CD4-positive, alpha-beta memory T cell (primary cell): ENCODE measurements at regions not wholly inside any gene's neighbourhood (a gene's known extent, or its start where the extent isn't known, plus 50 kb on each side); places are given as distances from the start of the nearest gene placed in this dataset.

Source experiments
- CTCF ChIA-PET: fragments of 350-600 bp; sonication (Branson Sonifier 250); formaldehyde crosslinking; loops from one replicate; lab custom pipeline; 2021; ENCODE audit warnings: inconsistent platforms; ENCODE audit not compliant: partially characterized antibody; lab: Charles Lee
- POLR2A ChIA-PET: fragments of 350-600 bp; sonication (Branson Sonifier 250); formaldehyde crosslinking; loops from one replicate; lab custom pipeline; 2021; ENCODE audit not compliant: partially characterized antibody; lab: Charles Lee
- DNase-seq, 5 donors: peaks; one replicate each; pipeline versions ENCODE4 v3.0.0 to v3.0.0-alpha.2; 2020 to 2022; ENCODE audit warnings: mixed read lengths in 1 of 5
- H3K27ac ChIP-seq: one replicate; pipeline ENCODE4 v1.7.0; 2013; ENCODE audit warnings: low read depth, low read length
- H3K27me3 ChIP-seq: 2 replicates; pipeline ENCODE4 v1.7.0; 2013; ENCODE audit warnings: mild to moderate bottlenecking, low read length, moderate library complexity; ENCODE audit not compliant: insufficient read depth
- H3K36me3 ChIP-seq: 2 replicates; pipeline ENCODE4 v1.7.0; 2013; ENCODE audit warnings: mild to moderate bottlenecking, low read length, moderate library complexity; ENCODE audit not compliant: insufficient read depth
- H3K4me1 ChIP-seq: 2 replicates; pipeline ENCODE4 v1.7.0; 2013; ENCODE audit warnings: mild to moderate bottlenecking, low read length, moderate library complexity; ENCODE audit not compliant: insufficient read depth
- H3K4me3 ChIP-seq, 2 donors: one replicate each; pipeline ENCODE4 v1.7.0; 2013; ENCODE audit warnings: low read length in 2 of 2, mild to moderate bottlenecking in 1 of 2
- H3K9me3 ChIP-seq, 2 donors: one replicate each; pipeline ENCODE4 v1.7.0; 2013; ENCODE audit warnings: low read length in 2 of 2, control low read depth in 1 of 2; ENCODE audit not compliant: control insufficient read depth in 1 of 2
- H3K27ac Mint-ChIP-seq, 7 donors: one replicate each; pipeline ENCODE4 v1.8.0; 2020 to 2021; ENCODE audit warnings: mixed read lengths in 7 of 7, mild to moderate bottlenecking in 6 of 7, inconsistent platforms in 3 of 7, moderate library complexity in 3 of 7
- H3K27me3 Mint-ChIP-seq, 2 donors: one replicate each; pipeline ENCODE4 v1.8.0; 2020 to 2021; ENCODE audit warnings: mixed read lengths in 2 of 2
- H3K36me3 Mint-ChIP-seq, 2 donors: one replicate each; pipeline ENCODE4 v1.8.0; 2020 to 2021; ENCODE audit warnings: mixed read lengths in 2 of 2, inconsistent platforms in 1 of 2, mild to moderate bottlenecking in 1 of 2
- H3K4me1 Mint-ChIP-seq, 4 donors: one replicate each; pipeline ENCODE4 v1.8.0; 2020 to 2021; ENCODE audit warnings: mixed read lengths in 4 of 4, mild to moderate bottlenecking in 1 of 4
- H3K4me3 Mint-ChIP-seq, 8 donors: one replicate each; pipeline ENCODE4 v1.8.0; 2020 to 2021; ENCODE audit warnings: mixed read lengths in 8 of 8, mild to moderate bottlenecking in 7 of 8, moderate library complexity in 6 of 8, inconsistent platforms in 3 of 8
- H3K9me3 Mint-ChIP-seq, 8 donors: one replicate each; pipeline ENCODE4 v1.8.0; 2020 to 2021; ENCODE audit warnings: mixed read lengths in 8 of 8, mild to moderate bottlenecking in 5 of 8, inconsistent platforms in 3 of 8, moderate library complexity in 1 of 8
- intact Hi-C: fragments of 100-400 bp; cut with micrococcal nuclease; formaldehyde crosslinking; loops from one replicate; pipeline ENCODE4 v1.15.1; 2023

- CTCF ChIA-PET: no interaction called here
- Mint-ChIP-seq H3K9me3 (peaks cover 0 to 4% (median 0%) of the 10 kb centered on the region in 8 donors), H3K4me3 (no peak overlapping the region)
Observed at GRCh38 chr16:55189224-55189623, 134.8 kb upstream of the IRX6 start.

GRCh38 chr16:55189682-55190636 lies 134.0 kb upstream of the IRX6 start:
- POLR2A ChIA-PET: no interaction called here
- CTCF ChIA-PET: no interaction called here
- H3K36me3 Mint-ChIP-seq: no peaks in the 10 kb centered on the region
- Histone ChIP-seq H3K27ac (no peak overlapping the region), H3K4me1 (no peaks in the 10 kb centered on the region), H3K36me3 (no peaks in the 10 kb centered on the region), H3K9me3 (no peaks in the 10 kb centered on the region), H3K4me3 (no peak overlapping the region), H3K27me3 (no peaks in the 10 kb centered on the region)
- H3K9me3 Mint-ChIP-seq: peaks cover 0 to 4% (median 0%) of the 10 kb centered on the region in 8 donors
- intact Hi-C loops: no loop called here
- no peaks in the 10 kb centered on the region for H3K4me1 Mint-ChIP-seq
- no peak overlapping the region for H3K27ac Mint-ChIP-seq
- no peak overlapping the region for H3K4me3 Mint-ChIP-seq
- peaks cover 2 to 4% of the 10 kb centered on the region in 2 donors for H3K27me3 Mint-ChIP-seq
- DNase-seq: no peak

More at GRCh38 chr16:55189224-55189623, 134.8 kb upstream of the IRX6 start:
- H3K27ac ChIP-seq: no peak overlapping the region
- H3K27ac Mint-ChIP-seq: no peak overlapping the region
- no peaks in the 10 kb centered on the region for H3K4me1 ChIP-seq
- no peak overlapping the region for H3K4me3 ChIP-seq
- peaks cover 4 to 8% of the 10 kb centered on the region in 2 donors for H3K27me3 Mint-ChIP-seq
- no peaks in the 10 kb centered on the region for H3K9me3 ChIP-seq
- intact Hi-C loops: no loop called here
- H3K36me3 ChIP-seq: no peaks in the 10 kb centered on the region
- no peaks in the 10 kb centered on the region for H3K27me3 ChIP-seq
- no peak for DNase-seq
- no peaks in the 10 kb centered on the region for H3K36me3 Mint-ChIP-seq
- no peaks in the 10 kb centered on the region for H3K4me1 Mint-ChIP-seq
- POLR2A ChIA-PET: no interaction called here

GRCh38 chr16:55192734-55193133 lies 131.3 kb upstream of the IRX6 start:
- POLR2A ChIA-PET: no interaction called here
- Histone ChIP-seq H3K27me3 (no peaks in the 10 kb centered on the region), H3K36me3 (no peaks in the 10 kb centered on the region), H3K27ac (no peak overlapping the region), H3K4me1 (no peaks in the 10 kb centered on the region), H3K4me3 (no peak overlapping the region), H3K9me3 (no peaks in the 10 kb centered on the region)
- H3K4me1 Mint-ChIP-seq: no peaks in the 10 kb centered on the region
- H3K4me3 Mint-ChIP-seq: no peak overlapping the region
- CTCF ChIA-PET: interaction anchor here (0.6 kb wide), 1 partner anchor 143 kb away, joined by 3 read pairs; no protein-coding TSS in a partner anchor
- intact Hi-C loops: no loop called here
- H3K9me3 Mint-ChIP-seq: peaks cover 0 to 4% (median 0%) of the 10 kb centered on the region in 8 donors
- peaks cover 2 to 6% of the 10 kb centered on the region in 2 donors for H3K27me3 Mint-ChIP-seq
- H3K27ac Mint-ChIP-seq: no peak overlapping the region
- DNase-seq: no peak
- no peaks in the 10 kb centered on the region for H3K36me3 Mint-ChIP-seq

- no peaks in the 10 kb centered on the region for H3K4me1 ChIP-seq
- Mint-ChIP-seq H3K4me3 (no peak overlapping the region), H3K27ac (no peak overlapping the region), H3K36me3 (no peaks in the 10 kb centered on the region), H3K4me1 (no peaks in the 10 kb centered on the region), H3K27me3 (peaks cover 5 to 7% of the 10 kb centered on the region in 2 donors), H3K9me3 (peaks cover 0 to 2% (median 0%) of the 10 kb centered on the region in 8 donors)
- no peak overlapping the region for H3K4me3 ChIP-seq
- intact Hi-C loops: no loop called here
- CTCF ChIA-PET: no interaction called here
- POLR2A ChIA-PET: no interaction called here
- no peak for DNase-seq
- H3K9me3 ChIP-seq: no peaks in the 10 kb centered on the region
- no peaks in the 10 kb centered on the region for H3K36me3 ChIP-seq
- no peaks in the 10 kb centered on the region for H3K27me3 ChIP-seq
- no peak overlapping the region for H3K27ac ChIP-seq
Observed at GRCh38 chr16:55203570-55203969, 120.4 kb upstream of the IRX6 start.

GRCh38 chr16:55204069-55204468 lies 119.9 kb upstream of the IRX6 start:
- no peaks in the 10 kb centered on the region for H3K36me3 Mint-ChIP-seq
- no peak for DNase-seq

GRCh38 chr16:55204923-55205322 lies 119.1 kb upstream of the IRX6 start:
- Histone ChIP-seq H3K36me3 (no peaks in the 10 kb centered on the region), H3K27me3 (no peaks in the 10 kb centered on the region), H3K27ac (no peak overlapping the region), H3K4me1 (no peaks in the 10 kb centered on the region), H3K9me3 (no peaks in the 10 kb centered on the region), H3K4me3 (no peak overlapping the region)
- Mint-ChIP-seq H3K27me3 (peaks cover 5 to 7% of the 10 kb centered on the region in 2 donors), H3K9me3 (no peaks in the 10 kb centered on the region), H3K27ac (no peak overlapping the region), H3K4me1 (no peaks in the 10 kb centered on the region), H3K4me3 (no peak overlapping the region), H3K36me3 (no peaks in the 10 kb centered on the region)
- CTCF ChIA-PET: no interaction called here
- POLR2A ChIA-PET: no interaction called here
- intact Hi-C loops: no loop called here
- DNase-seq: no peak

More at GRCh38 chr16:55204069-55204468, 119.9 kb upstream of the IRX6 start:
- Histone ChIP-seq H3K36me3 (no peaks in the 10 kb centered on the region), H3K27me3 (no peaks in the 10 kb centered on the region), H3K9me3 (no peaks in the 10 kb centered on the region), H3K4me3 (no peak overlapping the region), H3K27ac (no peak overlapping the region), H3K4me1 (no peaks in the 10 kb centered on the region)
- Mint-ChIP-seq H3K9me3 (no peaks in the 10 kb centered on the region), H3K27ac (no peak overlapping the region), H3K4me3 (no peak overlapping the region), H3K27me3 (peaks cover 5 to 7% of the 10 kb centered on the region in 2 donors), H3K4me1 (no peaks in the 10 kb centered on the region)
- ChIA-PET CTCF (no interaction called here), POLR2A (no interaction called here)
- intact Hi-C loops: no loop called here

- Mint-ChIP-seq H3K36me3 (no peaks in the 10 kb centered on the region), H3K27me3 (peaks cover 3 to 4% of the 10 kb centered on the region in 2 donors), H3K9me3 (no peaks in the 10 kb centered on the region), H3K4me1 (no peaks in the 10 kb centered on the region), H3K4me3 (no peak overlapping the region), H3K27ac (no peak overlapping the region)
- Histone ChIP-seq H3K27me3 (no peaks in the 10 kb centered on the region), H3K4me3 (no peak overlapping the region), H3K27ac (no peak overlapping the region), H3K9me3 (no peaks in the 10 kb centered on the region), H3K4me1 (no peaks in the 10 kb centered on the region), H3K36me3 (no peaks in the 10 kb centered on the region)
- ChIA-PET CTCF (no interaction called here), POLR2A (no interaction called here)
- intact Hi-C loops: no loop called here
- DNase-seq: no peak
Observed at GRCh38 chr16:55207693-55208428, 116.1 kb upstream of the IRX6 start.
